K562 (cell line): ENCODE measurements at regions not wholly inside any gene's neighbourhood (a gene's known extent, or its start where the extent isn't known, plus 50 kb on each side); places are given as distances from the start of the nearest gene placed in this dataset.

ENCODE experiments used
- BRF2 ChIP-seq: IDR thresholded peaks from 3 replicates; pipeline ENCODE4 v1.6.1; 2011; ENCODE audit warnings: borderline replicate concordance, mild to moderate bottlenecking; ENCODE audit not compliant: insufficient read length, insufficient read depth
- CBX3 ChIP-seq, 2 experiments: IDR thresholded peaks; 1 replicate in 1 of 2; 2 replicates in 1 of 2; pipeline ENCODE4 v1.6.1; 2012; ENCODE audit warnings: inconsistent platforms in 2 of 2, low read length in 2 of 2, borderline replicate concordance in 1 of 2, control low read depth in 1 of 2
- CTCF ChIP-seq, 3 experiments: IDR thresholded peaks in 2 of 3; conservative IDR thresholded peaks in 1 of 3; 2 replicates each; pipeline ENCODE4 v1.5.1; 2011 to 2012; ENCODE audit warnings: low read length in 3 of 3, mild to moderate bottlenecking in 3 of 3, control low read depth in 2 of 3, improper control_type of control experiment in 1 of 3, inconsistent platforms in 1 of 3, low read depth in 1 of 3, mixed read lengths in 1 of 3, moderate library complexity in 1 of 3; ENCODE audit not compliant: insufficient read depth in 2 of 3
- HIVEP1 ChIP-seq: fragments of 250-450 bp; sonication (Bioruptor Pico); IDR thresholded peaks from 2 replicates; pipeline ENCODE4 v1.4.0; 2020; ENCODE audit warnings: mild to moderate bottlenecking
- RBM34 ChIP-seq: fragments of 200-400 bp; formaldehyde crosslinking; IDR thresholded peaks from 2 replicates; pipeline ENCODE4 v1.6.1; 2018; ENCODE audit warnings: low read length, borderline replicate concordance; ENCODE audit not compliant: insufficient read depth
- SMAD1 ChIP-seq: fragments of 150-350 bp; IDR thresholded peaks from 2 replicates; pipeline ENCODE4 v1.6.1; 2014; ENCODE audit warnings: low read length, low read depth; ENCODE audit not compliant: partially characterized antibody
- THAP7 ChIP-seq: fragments of 250-450 bp; sonication (Bioruptor Pico); IDR thresholded peaks from 2 replicates; pipeline ENCODE4 v1.5.0; 2021
- ZNF121 ChIP-seq: sonication (generic); formaldehyde crosslinking; conservative IDR thresholded peaks from 2 replicates; pipeline ENCODE4 v1.8.0; 2022; ENCODE audit warnings: missing genetic modification reagents
- TF ChIP-seq, protein P1 (sequence below): sonication (generic); formaldehyde crosslinking; IDR thresholded peaks from 2 replicates; pipeline ENCODE4 v1.9.0; 2022; ENCODE audit warnings: mild to moderate bottlenecking, missing genetic modification reagents
- TF ChIP-seq, protein P2 (sequence below): sonication (generic); formaldehyde crosslinking; IDR thresholded peaks from 2 replicates; pipeline ENCODE4 v1.8.0; 2023; ENCODE audit warnings: missing genetic modification reagents, mild to moderate bottlenecking, borderline replicate concordance

DNA sequence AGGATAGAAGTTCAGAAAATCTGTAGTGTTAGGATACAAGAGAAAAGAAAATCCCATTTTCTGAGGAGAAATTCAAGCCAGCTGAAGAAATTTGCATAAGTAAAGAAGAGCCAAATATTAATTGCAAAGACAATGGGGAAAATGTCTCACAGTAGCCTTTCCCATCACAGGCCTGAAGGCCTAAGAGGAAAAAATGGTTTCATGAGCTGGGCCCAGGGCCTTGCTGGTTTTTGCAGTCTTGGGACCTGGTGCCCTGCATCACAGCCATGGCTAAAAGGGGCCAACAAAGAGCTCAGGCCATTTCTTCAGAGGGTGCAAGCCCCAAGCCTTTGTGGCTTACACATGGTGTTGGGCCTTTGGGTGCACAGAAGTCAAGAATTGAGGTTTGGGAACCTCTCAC lies 413.6 kb upstream of the CYRIA start:
- TF ChIP-seq HIVEP1 (CRISPR knock-in tag) (no peak), RBM34 (no peak), BRF2 (no peak), SMAD1 (no peak), CBX3 (IDR thresholded peaks at IDR 0.05; ENCODE audit: borderline replicate concordance in 1 of 2, low read length in 2 of 2) (no peak), ZNF121 (no peak), CTCF (IDR thresholded peaks at IDR 0.05 in 2 of 3, conservative IDR thresholded peaks at IDR 0.05 in 1 of 3; ENCODE audit: insufficient read depth in 2 of 3, low read depth in 1 of 3, low read length in 3 of 3) (no peak), THAP7 (CRISPR knock-in tag) (no peak)
- TF ChIP-seq, protein P1, sequence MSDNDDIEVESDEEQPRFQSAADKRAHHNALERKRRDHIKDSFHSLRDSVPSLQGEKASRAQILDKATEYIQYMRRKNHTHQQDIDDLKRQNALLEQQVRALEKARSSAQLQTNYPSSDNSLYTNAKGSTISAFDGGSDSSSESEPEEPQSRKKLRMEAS (CRISPR knock-in tag) = no peak
- TF ChIP-seq, protein P2, sequence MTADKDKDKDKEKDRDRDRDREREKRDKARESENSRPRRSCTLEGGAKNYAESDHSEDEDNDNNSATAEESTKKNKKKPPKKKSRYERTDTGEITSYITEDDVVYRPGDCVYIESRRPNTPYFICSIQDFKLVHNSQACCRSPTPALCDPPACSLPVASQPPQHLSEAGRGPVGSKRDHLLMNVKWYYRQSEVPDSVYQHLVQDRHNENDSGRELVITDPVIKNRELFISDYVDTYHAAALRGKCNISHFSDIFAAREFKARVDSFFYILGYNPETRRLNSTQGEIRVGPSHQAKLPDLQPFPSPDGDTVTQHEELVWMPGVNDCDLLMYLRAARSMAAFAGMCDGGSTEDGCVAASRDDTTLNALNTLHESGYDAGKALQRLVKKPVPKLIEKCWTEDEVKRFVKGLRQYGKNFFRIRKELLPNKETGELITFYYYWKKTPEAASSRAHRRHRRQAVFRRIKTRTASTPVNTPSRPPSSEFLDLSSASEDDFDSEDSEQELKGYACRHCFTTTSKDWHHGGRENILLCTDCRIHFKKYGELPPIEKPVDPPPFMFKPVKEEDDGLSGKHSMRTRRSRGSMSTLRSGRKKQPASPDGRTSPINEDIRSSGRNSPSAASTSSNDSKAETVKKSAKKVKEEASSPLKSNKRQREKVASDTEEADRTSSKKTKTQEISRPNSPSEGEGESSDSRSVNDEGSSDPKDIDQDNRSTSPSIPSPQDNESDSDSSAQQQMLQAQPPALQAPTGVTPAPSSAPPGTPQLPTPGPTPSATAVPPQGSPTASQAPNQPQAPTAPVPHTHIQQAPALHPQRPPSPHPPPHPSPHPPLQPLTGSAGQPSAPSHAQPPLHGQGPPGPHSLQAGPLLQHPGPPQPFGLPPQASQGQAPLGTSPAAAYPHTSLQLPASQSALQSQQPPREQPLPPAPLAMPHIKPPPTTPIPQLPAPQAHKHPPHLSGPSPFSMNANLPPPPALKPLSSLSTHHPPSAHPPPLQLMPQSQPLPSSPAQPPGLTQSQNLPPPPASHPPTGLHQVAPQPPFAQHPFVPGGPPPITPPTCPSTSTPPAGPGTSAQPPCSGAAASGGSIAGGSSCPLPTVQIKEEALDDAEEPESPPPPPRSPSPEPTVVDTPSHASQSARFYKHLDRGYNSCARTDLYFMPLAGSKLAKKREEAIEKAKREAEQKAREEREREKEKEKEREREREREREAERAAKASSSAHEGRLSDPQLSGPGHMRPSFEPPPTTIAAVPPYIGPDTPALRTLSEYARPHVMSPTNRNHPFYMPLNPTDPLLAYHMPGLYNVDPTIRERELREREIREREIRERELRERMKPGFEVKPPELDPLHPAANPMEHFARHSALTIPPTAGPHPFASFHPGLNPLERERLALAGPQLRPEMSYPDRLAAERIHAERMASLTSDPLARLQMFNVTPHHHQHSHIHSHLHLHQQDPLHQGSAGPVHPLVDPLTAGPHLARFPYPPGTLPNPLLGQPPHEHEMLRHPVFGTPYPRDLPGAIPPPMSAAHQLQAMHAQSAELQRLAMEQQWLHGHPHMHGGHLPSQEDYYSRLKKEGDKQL (CRISPR knock-in tag) = no peak
